ENCODE measurements at regions not wholly inside any gene's neighbourhood (a gene's known extent, or its start where the extent isn't known, plus 50 kb on each side); places are given as distances from the start of the nearest gene placed in this dataset.
"Not testable (repeated sequence)": the region's sequence is repeated elsewhere in the genome, so short reads cannot be mapped to it uniquely, and the experiment has no call there.

- peaks cover 18% of the 10 kb centered on the region for H3K4me1 Mint-ChIP-seq
- H3K36me3 Mint-ChIP-seq; H3K9me3 Mint-ChIP-seq; ATAC-seq; DNase-seq (ENCODE audit: low spot score in 2 of 2); H3K4me3 Mint-ChIP-seq; H3K27ac Mint-ChIP-seq: not testable (repeated sequence)
These were observed 52.5 kb downstream of the KIAA0408 start for GRCh38 chr6:127406722-127407121.

- Mint-ChIP-seq H3K4me3 (no peak overlapping the region), H3K27ac (no peak overlapping the region), H3K4me1 (peaks cover 18% of the 10 kb centered on the region), H3K9me3 (no peaks in the 10 kb centered on the region), H3K36me3 (no peaks in the 10 kb centered on the region)
- ATAC-seq (no peak), DNase-seq (ENCODE audit: low spot score in 2 of 2) (no peak)
These were observed 53.1 kb downstream of the KIAA0408 start for GRCh38 chr6:127406122-127406521.

- Mint-ChIP-seq H3K36me3 (no peaks in the 10 kb centered on the region), H3K4me1 (peaks cover 18% of the 10 kb centered on the region), H3K27ac (peak overlapping the region; percentile 88), H3K4me3 (no peak overlapping the region), H3K9me3 (no peaks in the 10 kb centered on the region)
- DNase-seq (ENCODE audit: low spot score in 2 of 2) (no peak), ATAC-seq (no peak)
These were observed 54.5 kb downstream of the KIAA0408 start for GRCh38 chr6:127404594-127405178.

- DNase-seq (ENCODE audit: low spot score in 2 of 2): no peak
- Mint-ChIP-seq H3K4me3 (peak overlapping the region; percentile 8), H3K4me1 (peaks cover 18% of the 10 kb centered on the region), H3K9me3 (no peaks in the 10 kb centered on the region), H3K27ac (peak overlapping the region; percentile 88), H3K36me3 (no peaks in the 10 kb centered on the region)
- ATAC-seq: no peak
These were observed 55.1 kb downstream of the KIAA0408 start for GRCh38 chr6:127404133-127404532.

GRCh38 chr6:127403636-127404035 is 55.6 kb downstream of the KIAA0408 start:
- peaks cover 18% of the 10 kb centered on the region for H3K4me1 Mint-ChIP-seq
- H3K4me3 Mint-ChIP-seq: peak overlapping the region; percentile 8
- peak overlapping the region; percentile 88 for H3K27ac Mint-ChIP-seq
- ATAC-seq: peak; percentile 80
- H3K9me3 Mint-ChIP-seq: no peaks in the 10 kb centered on the region
- no peaks in the 10 kb centered on the region for H3K36me3 Mint-ChIP-seq
- DNase-seq (ENCODE audit: low spot score in 2 of 2): no peak

- ATAC-seq (no peak), DNase-seq (ENCODE audit: low spot score in 2 of 2) (no peak)
- H3K4me1 Mint-ChIP-seq: peaks cover 18% of the 10 kb centered on the region
- H3K9me3 Mint-ChIP-seq: no peaks in the 10 kb centered on the region
- H3K4me3 Mint-ChIP-seq: no peak overlapping the region
- peak overlapping the region; percentile 88 for H3K27ac Mint-ChIP-seq
- H3K36me3 Mint-ChIP-seq: no peaks in the 10 kb centered on the region
These were observed 56.1 kb downstream of the KIAA0408 start for GRCh38 chr6:127402890-127403617.

GRCh38 chr6:127397729-127398630 is 54.6 kb upstream of the ECHDC1 start:
- Mint-ChIP-seq H3K4me3 (no peak overlapping the region), H3K9me3 (no peaks in the 10 kb centered on the region), H3K36me3 (no peaks in the 10 kb centered on the region), H3K4me1 (peaks cover 4% of the 10 kb centered on the region), H3K27ac (no peak overlapping the region)
- DNase-seq (ENCODE audit: low spot score in 2 of 2) (no peak), ATAC-seq (no peak)

- not testable (repeated sequence) for H3K4me1 Mint-ChIP-seq; DNase-seq (ENCODE audit: low spot score in 2 of 2); H3K27ac Mint-ChIP-seq; H3K36me3 Mint-ChIP-seq; H3K9me3 Mint-ChIP-seq; ATAC-seq; H3K4me3 Mint-ChIP-seq
These were observed 53.8 kb upstream of the ECHDC1 start for GRCh38 chr6:127397171-127397597.

Measured in stimulated activated effector memory CD8-positive, alpha-beta T cell treated with anti-CD3 and anti-CD28 coated beads, Interleukin-12 subunit alpha, Interleukin-12 subunit beta, amount 100 ng/mL, for 72 hours (primary cell).